ENCODE measurements at regions not wholly inside any gene's neighbourhood (a gene's known extent, or its start where the extent isn't known, plus 50 kb on each side); places are given as distances from the start of the nearest gene placed in this dataset.

DNA sequence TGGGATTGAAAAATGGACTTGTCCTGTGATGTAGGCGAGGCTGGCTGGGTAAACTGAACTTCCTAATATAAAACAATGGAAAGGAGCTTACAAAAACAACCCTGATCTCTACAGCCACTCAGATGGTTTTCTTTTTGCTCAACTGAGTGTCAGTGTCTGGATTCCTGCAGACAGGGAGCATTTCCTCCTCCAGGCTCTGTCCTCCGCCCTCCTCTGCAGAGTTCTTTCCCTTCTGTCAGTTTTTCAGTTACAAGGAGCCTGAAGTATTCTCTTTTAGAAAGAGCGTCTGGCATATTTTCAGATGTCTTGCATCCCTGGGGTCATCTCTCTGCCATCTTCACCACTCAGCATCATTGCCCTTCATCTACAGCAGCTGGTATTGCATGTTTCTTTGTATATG lies 50.0 kb upstream of the PITRM1 start:
- Mint-ChIP-seq H3K36me3 (no peaks in the 10 kb centered on the region), H3K27ac (no peak overlapping the region), H3K27me3 (ENCODE audit: low read depth) (no peaks in the 10 kb centered on the region), H3K9me3 (peaks cover 6% of the 10 kb centered on the region), H3K4me1 (peaks cover 10% of the 10 kb centered on the region), H3K4me3 (no peak overlapping the region)
- DNase-seq (ENCODE audit: low spot score in 2 of 2, unreplicated experiment in 2 of 2), result no peak
- TF ChIP-seq, protein P1, sequence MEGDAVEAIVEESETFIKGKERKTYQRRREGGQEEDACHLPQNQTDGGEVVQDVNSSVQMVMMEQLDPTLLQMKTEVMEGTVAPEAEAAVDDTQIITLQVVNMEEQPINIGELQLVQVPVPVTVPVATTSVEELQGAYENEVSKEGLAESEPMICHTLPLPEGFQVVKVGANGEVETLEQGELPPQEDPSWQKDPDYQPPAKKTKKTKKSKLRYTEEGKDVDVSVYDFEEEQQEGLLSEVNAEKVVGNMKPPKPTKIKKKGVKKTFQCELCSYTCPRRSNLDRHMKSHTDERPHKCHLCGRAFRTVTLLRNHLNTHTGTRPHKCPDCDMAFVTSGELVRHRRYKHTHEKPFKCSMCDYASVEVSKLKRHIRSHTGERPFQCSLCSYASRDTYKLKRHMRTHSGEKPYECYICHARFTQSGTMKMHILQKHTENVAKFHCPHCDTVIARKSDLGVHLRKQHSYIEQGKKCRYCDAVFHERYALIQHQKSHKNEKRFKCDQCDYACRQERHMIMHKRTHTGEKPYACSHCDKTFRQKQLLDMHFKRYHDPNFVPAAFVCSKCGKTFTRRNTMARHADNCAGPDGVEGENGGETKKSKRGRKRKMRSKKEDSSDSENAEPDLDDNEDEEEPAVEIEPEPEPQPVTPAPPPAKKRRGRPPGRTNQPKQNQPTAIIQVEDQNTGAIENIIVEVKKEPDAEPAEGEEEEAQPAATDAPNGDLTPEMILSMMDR (IDR thresholded peaks at IDR 0.05; ENCODE audit: unreplicated experiment), result no peak

Data from mesothelial cell of epicardium (in vitro differentiated cells).